Nephron progenitor cell (in vitro differentiated cells): ENCODE measurements at regions not wholly inside any gene's neighbourhood (a gene's known extent, or its start where the extent isn't known, plus 50 kb on each side); places are given as distances from the start of the nearest gene placed in this dataset.

Source experiments
- DNase-seq: peaks from one replicate; pipeline ENCODE4 v3.0.0; 2021
- H3K27ac Mint-ChIP-seq: 2 replicates; pipeline ENCODE4 v1.8.0; 2021; ENCODE audit warnings: mild to moderate bottlenecking, moderate library complexity, mixed read lengths
- H3K27me3 Mint-ChIP-seq: 2 replicates; pipeline ENCODE4 v1.8.0; 2021; ENCODE audit warnings: mild to moderate bottlenecking, low read depth, mixed read lengths; ENCODE audit not compliant: poor library complexity
- H3K36me3 Mint-ChIP-seq: 2 replicates; pipeline ENCODE4 v1.8.0; 2021; ENCODE audit warnings: low read depth, mixed read lengths
- H3K4me1 Mint-ChIP-seq: 2 replicates; pipeline ENCODE4 v1.8.0; 2021; ENCODE audit warnings: mixed read lengths
- H3K4me3 Mint-ChIP-seq: 2 replicates; pipeline ENCODE4 v1.8.0; 2021; ENCODE audit warnings: mild to moderate bottlenecking, moderate library complexity, mixed read lengths
- H3K9me3 Mint-ChIP-seq: 2 replicates; pipeline ENCODE4 v1.8.0; 2021; ENCODE audit warnings: mild to moderate bottlenecking, moderate library complexity, mixed read lengths
- TF ChIP-seq, protein P1 (sequence below): fragments of 200-600 bp; sonication (generic); IDR thresholded peaks from 2 replicates; pipeline ENCODE4 v1.5.0; 2021; ENCODE audit warnings: antibody characterized with exemption

DNA sequence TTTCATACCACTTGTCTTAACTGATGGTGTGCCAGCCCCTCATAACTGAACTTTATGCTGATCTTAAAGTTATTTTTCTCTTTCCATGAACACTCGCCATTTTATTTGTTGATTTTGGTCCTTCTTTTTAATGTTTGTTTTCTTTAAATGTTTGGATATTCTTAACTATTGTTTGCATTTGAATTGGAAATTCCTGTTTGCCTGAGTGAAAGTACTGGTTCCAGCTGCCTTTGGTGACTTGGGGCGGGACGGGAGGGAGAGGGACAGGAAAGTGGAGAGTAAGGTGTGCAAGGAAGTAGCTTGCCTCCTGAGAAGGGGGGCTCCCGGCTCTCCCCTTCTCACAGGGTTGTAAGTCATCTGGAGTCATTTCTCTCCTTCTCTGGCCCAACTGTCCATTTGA is 287.1 kb upstream of the PPP2R3A start:
- Mint-ChIP-seq H3K27ac (no peak overlapping the region), H3K4me3 (no peak overlapping the region), H3K36me3 (peaks cover 4% of the 10 kb centered on the region), H3K27me3 (peaks cover 4% of the 10 kb centered on the region), H3K9me3 (peaks cover 31% of the 10 kb centered on the region), H3K4me1 (no peaks in the 10 kb centered on the region)
- TF ChIP-seq, protein P1, sequence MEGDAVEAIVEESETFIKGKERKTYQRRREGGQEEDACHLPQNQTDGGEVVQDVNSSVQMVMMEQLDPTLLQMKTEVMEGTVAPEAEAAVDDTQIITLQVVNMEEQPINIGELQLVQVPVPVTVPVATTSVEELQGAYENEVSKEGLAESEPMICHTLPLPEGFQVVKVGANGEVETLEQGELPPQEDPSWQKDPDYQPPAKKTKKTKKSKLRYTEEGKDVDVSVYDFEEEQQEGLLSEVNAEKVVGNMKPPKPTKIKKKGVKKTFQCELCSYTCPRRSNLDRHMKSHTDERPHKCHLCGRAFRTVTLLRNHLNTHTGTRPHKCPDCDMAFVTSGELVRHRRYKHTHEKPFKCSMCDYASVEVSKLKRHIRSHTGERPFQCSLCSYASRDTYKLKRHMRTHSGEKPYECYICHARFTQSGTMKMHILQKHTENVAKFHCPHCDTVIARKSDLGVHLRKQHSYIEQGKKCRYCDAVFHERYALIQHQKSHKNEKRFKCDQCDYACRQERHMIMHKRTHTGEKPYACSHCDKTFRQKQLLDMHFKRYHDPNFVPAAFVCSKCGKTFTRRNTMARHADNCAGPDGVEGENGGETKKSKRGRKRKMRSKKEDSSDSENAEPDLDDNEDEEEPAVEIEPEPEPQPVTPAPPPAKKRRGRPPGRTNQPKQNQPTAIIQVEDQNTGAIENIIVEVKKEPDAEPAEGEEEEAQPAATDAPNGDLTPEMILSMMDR: no peak
- DNase-seq: no peak

DNA sequence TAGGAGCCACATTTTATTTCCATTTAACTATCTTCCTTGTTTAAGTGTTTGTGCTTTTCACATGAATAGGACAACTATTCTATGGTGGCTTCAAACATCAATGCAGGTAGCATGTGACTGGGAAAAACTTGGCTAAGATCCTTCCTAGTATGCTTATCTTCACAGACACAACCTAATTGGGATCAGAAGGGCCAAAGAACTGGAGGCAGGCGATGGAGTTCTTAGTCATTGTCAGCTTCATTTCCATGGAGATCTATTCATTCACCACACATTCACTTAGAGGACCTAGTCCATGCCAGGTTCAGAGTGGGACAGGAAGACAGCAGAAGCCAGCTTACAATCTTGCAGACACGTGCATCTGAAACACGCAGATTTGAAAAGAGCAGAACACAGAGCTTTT is 277.5 kb upstream of the PPP2R3A start:
- Mint-ChIP-seq H3K36me3 (no peaks in the 10 kb centered on the region), H3K4me3 (no peak overlapping the region), H3K27me3 (no peaks in the 10 kb centered on the region), H3K4me1 (no peaks in the 10 kb centered on the region), H3K9me3 (peaks cover 14% of the 10 kb centered on the region), H3K27ac (no peak overlapping the region)
- DNase-seq: no peak
- TF ChIP-seq, protein P1: no peak

DNA sequence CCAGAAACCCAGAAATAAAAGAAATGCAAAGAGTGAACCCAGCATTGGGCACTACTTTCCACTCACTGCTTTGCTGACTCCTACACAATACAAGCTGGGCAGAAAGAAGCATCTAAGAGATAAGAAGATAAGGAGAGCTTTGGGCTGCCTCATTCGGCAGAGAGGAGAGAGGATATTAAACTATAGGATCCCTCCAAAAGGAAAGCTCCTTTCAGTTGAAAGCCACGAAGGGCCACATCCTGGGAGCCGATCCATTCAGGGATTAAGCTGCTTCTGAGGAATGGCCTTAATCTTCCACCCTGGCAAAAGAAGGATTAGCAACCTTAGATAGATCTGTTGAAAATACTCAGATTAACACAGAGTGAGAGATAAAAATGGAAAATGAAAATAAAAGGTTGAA is 274.9 kb upstream of the PPP2R3A start:
- Mint-ChIP-seq H3K27ac (no peak overlapping the region), H3K4me3 (no peak overlapping the region), H3K9me3 (no peaks in the 10 kb centered on the region), H3K36me3 (no peaks in the 10 kb centered on the region), H3K4me1 (no peaks in the 10 kb centered on the region), H3K27me3 (no peaks in the 10 kb centered on the region)
- DNase-seq: no peak
- TF ChIP-seq, protein P1: no peak

DNA sequence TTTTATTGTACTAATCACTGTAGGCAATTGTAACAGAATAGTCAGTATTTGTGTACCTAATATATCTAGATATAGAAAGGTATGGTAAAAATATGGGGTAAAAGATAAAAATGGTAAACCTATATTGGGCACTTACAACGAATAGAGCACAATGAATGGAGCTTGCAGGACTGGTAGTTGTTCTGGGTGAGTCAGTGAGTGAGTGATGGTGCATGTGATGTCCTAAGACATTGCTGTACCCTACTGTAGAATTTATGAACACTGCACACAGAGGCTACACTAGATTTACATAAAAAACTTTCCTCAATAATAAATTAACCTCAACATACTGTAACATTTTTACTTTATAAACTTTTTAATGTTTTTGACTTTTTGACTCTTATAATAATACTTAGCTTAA is 274.3 kb upstream of the PPP2R3A start:
- Mint-ChIP-seq H3K36me3 (no peaks in the 10 kb centered on the region), H3K9me3 (no peaks in the 10 kb centered on the region), H3K4me3 (no peak overlapping the region), H3K27me3 (no peaks in the 10 kb centered on the region), H3K27ac (no peak overlapping the region), H3K4me1 (no peaks in the 10 kb centered on the region)
- DNase-seq: no peak
- TF ChIP-seq, protein P1: no peak

DNA sequence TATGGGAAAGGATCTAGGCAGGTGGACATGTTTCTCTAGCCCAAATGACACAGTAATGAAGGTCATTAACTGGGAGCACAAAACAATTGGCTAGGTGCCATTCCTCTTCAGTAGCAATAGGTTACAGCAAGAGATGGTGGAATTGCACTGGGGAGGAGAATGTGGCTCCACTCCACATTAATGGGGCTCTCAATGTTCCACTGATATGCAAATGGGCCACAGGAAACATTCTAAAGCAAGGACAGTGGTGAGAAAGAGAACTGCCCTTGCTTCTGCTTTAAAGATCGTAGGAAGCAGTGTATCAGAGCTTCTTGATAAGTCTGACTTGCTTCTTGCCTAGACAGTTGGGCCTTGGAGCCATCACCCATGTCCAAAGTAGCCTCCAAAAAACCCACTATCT is 271.4 kb upstream of the PPP2R3A start:
- H3K27ac Mint-ChIP-seq: no peak overlapping the region
- no peak for DNase-seq
- no peaks in the 10 kb centered on the region for H3K36me3 Mint-ChIP-seq
- no peaks in the 10 kb centered on the region for H3K9me3 Mint-ChIP-seq
- no peaks in the 10 kb centered on the region for H3K27me3 Mint-ChIP-seq
- TF ChIP-seq, protein P1: no peak
- no peaks in the 10 kb centered on the region for H3K4me1 Mint-ChIP-seq
- no peak overlapping the region for H3K4me3 Mint-ChIP-seq

DNA sequence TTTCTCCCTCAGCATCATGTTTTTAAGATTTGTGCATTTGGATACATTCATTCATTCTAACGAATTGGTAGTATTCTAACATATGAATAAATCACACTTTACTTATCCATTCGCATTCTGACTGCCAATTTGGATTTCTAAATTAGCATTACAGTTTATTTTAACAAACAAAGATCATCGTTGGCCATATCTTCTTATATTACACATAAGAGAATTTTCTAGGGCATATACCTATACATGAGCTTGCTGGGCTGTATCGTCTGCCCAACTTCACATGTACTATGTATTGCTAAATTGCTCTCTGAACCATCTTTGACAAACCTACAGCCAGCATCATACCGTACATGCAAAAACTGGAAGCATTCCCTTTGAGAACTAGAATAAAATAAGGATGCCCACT is 265.8 kb upstream of the PPP2R3A start:
- Mint-ChIP-seq H3K9me3 (peaks cover 6% of the 10 kb centered on the region), H3K4me1 (no peaks in the 10 kb centered on the region), H3K36me3 (no peaks in the 10 kb centered on the region), H3K27ac (no peak overlapping the region), H3K27me3 (no peaks in the 10 kb centered on the region), H3K4me3 (no peak overlapping the region)
- no peak for DNase-seq
- TF ChIP-seq, protein P1: no peak
